ENCODE measurements at regions not wholly inside any gene's neighbourhood (a gene's known extent, or its start where the extent isn't known, plus 50 kb on each side); places are given as distances from the start of the nearest gene placed in this dataset.

DNA sequence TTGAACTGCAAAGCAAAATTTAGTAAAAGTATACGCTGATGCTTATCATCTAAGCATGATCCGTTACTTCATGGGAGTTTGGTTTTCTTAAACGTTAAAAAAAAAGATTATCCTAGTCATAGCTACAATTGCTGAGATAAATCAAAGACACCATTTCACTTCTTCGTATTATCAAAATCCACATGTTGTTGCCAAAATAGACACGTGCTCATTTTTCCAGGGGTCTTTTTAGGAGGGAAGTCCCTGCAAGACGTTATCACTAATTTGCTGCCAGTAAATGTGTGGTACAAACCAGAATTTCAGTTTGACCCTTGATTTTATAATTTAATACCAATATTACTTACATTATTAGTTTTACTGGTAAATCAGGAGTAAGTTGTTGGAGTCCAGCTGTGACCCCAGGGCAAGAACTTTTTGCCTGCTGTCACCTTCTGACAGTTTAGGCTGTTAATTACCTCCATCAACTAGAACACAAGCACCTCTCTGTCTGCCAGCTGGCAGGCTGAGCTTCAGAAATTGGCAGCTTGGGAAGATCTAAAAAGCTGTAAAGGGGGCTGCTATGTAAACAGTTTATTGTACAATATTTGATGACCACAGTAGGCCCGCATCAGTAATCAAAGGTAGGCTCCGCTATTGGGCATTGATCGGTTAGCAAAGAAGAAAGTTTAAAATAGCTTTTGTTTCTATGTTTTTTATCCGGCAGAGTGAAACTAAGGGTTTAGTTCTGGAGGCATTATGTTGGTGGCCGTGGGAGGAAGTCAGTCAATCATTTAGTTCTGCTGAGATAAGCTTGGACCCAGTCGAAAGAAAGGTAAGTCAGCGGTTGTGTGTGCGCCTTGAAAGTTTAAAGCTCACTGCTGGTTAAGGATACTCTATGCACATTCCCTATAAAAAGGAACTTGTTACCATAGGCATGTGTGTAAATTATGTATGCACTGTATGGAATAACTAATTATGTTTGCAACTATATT lies 196.4 kb downstream of the FBXO8 start:
- no peak for TF ChIP-seq POLR2A (IDR thresholded peaks at IDR 0.05)
- TF ChIP-seq, protein P1, sequence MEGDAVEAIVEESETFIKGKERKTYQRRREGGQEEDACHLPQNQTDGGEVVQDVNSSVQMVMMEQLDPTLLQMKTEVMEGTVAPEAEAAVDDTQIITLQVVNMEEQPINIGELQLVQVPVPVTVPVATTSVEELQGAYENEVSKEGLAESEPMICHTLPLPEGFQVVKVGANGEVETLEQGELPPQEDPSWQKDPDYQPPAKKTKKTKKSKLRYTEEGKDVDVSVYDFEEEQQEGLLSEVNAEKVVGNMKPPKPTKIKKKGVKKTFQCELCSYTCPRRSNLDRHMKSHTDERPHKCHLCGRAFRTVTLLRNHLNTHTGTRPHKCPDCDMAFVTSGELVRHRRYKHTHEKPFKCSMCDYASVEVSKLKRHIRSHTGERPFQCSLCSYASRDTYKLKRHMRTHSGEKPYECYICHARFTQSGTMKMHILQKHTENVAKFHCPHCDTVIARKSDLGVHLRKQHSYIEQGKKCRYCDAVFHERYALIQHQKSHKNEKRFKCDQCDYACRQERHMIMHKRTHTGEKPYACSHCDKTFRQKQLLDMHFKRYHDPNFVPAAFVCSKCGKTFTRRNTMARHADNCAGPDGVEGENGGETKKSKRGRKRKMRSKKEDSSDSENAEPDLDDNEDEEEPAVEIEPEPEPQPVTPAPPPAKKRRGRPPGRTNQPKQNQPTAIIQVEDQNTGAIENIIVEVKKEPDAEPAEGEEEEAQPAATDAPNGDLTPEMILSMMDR (IDR thresholded peaks at IDR 0.05): no peak

All from right lobe of liver (tissue), 4 donors.